ENCODE measurements at regions not wholly inside any gene's neighbourhood (a gene's known extent, or its start where the extent isn't known, plus 50 kb on each side); places are given as distances from the start of the nearest gene placed in this dataset.

- no peak for DNase-seq (ENCODE audit: low spot score)
Observed at GRCh38 chr13:57438072-57438471, 193.5 kb upstream of the PCDH17 start.

- DNase-seq (ENCODE audit: low spot score): no peak
Observed at GRCh38 chr13:57443494-57443893, 188.1 kb upstream of the PCDH17 start.

GRCh38 chr13:57450356-57450755 lies 181.2 kb upstream of the PCDH17 start:
- no peak for DNase-seq (ENCODE audit: low spot score)

GRCh38 chr13:57452228-57452627 lies 179.3 kb upstream of the PCDH17 start:
- no peak for DNase-seq (ENCODE audit: low spot score)

- DNase-seq (ENCODE audit: low spot score): no peak
Observed at GRCh38 chr13:57470491-57470890, 161.1 kb upstream of the PCDH17 start.

GRCh38 chr13:57491318-57491717 lies 140.2 kb upstream of the PCDH17 start:
- no peak for DNase-seq (ENCODE audit: low spot score)

- no peak for DNase-seq (ENCODE audit: low spot score)
Observed at GRCh38 chr13:57507752-57508463, 123.6 kb upstream of the PCDH17 start.

- no peak for DNase-seq (ENCODE audit: low spot score)
Observed at GRCh38 chr13:57511603-57512002, 119.9 kb upstream of the PCDH17 start.

- no peak for DNase-seq (ENCODE audit: low spot score)
Observed at GRCh38 chr13:57527114-57527735, 104.3 kb upstream of the PCDH17 start.

- DNase-seq (ENCODE audit: low spot score): no peak
Observed at GRCh38 chr13:57531256-57531655, 100.3 kb upstream of the PCDH17 start.

- no peak for DNase-seq (ENCODE audit: low spot score)
Observed at GRCh38 chr13:57546942-57547341, 84.6 kb upstream of the PCDH17 start.

- no peak for DNase-seq (ENCODE audit: low spot score)
Observed at GRCh38 chr13:57552437-57552836, 79.1 kb upstream of the PCDH17 start.

- DNase-seq (ENCODE audit: low spot score): no peak
Observed at GRCh38 chr13:57553932-57554331, 77.6 kb upstream of the PCDH17 start.

GRCh38 chr13:57558051-57558467 lies 73.5 kb upstream of the PCDH17 start:
- DNase-seq (ENCODE audit: low spot score): peak; percentile 54

GRCh38 chr13:57568865-57569264 lies 62.7 kb upstream of the PCDH17 start:
- DNase-seq (ENCODE audit: low spot score): no peak

GRCh38 chr13:57569986-57570385 lies 61.6 kb upstream of the PCDH17 start:
- DNase-seq (ENCODE audit: low spot score): no peak

Measured in pons (tissue), 1 donor.